NCI-H510A treated with DMSO at 0.1 percent for 48 hours (cell line): ENCODE measurements at regions not wholly inside any gene's neighbourhood (a gene's known extent, or its start where the extent isn't known, plus 50 kb on each side); places are given as distances from the start of the nearest gene placed in this dataset.

Experiments
- DNase-seq: peaks from one replicate; lab custom pipeline; 2025; lab: John Stamatoyannopoulos, UW

- DNase-seq, result no peak
Measured at GRCh38 chr1:56072310-56072709, 507.1 kb downstream of the PLPP3 start.

- DNase-seq, result no peak
Measured at GRCh38 chr1:56071351-56071750, 508.0 kb downstream of the PLPP3 start.

- DNase-seq, result no peak
Measured at GRCh38 chr1:56070601-56071000, 508.8 kb downstream of the PLPP3 start.

GRCh38 chr1:56069824-56070223 is 509.5 kb downstream of the PLPP3 start:
- no peak for DNase-seq

- no peak for DNase-seq
Measured at GRCh38 chr1:56068908-56069307, 510.5 kb downstream of the PLPP3 start.

- no peak for DNase-seq
Measured at GRCh38 chr1:56068210-56068609, 511.2 kb downstream of the PLPP3 start.

- no peak for DNase-seq
Measured at GRCh38 chr1:56065729-56066128, 513.6 kb downstream of the PLPP3 start.

- peak; percentile 21 for DNase-seq
Measured at GRCh38 chr1:56064705-56065104, 514.7 kb downstream of the PLPP3 start.

- no peak for DNase-seq
Measured at GRCh38 chr1:56063461-56063860, 515.9 kb downstream of the PLPP3 start.

GRCh38 chr1:56062625-56063024 is 516.7 kb downstream of the PLPP3 start:
- no peak for DNase-seq

- peak; percentile 82 for DNase-seq
Measured at GRCh38 chr1:56061824-56062223, 517.5 kb downstream of the PLPP3 start.

- DNase-seq, result peak; percentile 64
Measured at GRCh38 chr1:56060906-56061305, 518.5 kb downstream of the PLPP3 start.

- DNase-seq, result no peak
Measured at GRCh38 chr1:56057466-56058405, 521.6 kb downstream of the PLPP3 start.

- DNase-seq, result no peak
Measured at GRCh38 chr1:56056438-56057287, 522.7 kb downstream of the PLPP3 start.

GRCh38 chr1:56054959-56055358 is 524.4 kb downstream of the PLPP3 start:
- DNase-seq, result no peak

GRCh38 chr1:56052041-56052440 is 527.3 kb downstream of the PLPP3 start:
- DNase-seq, result peak; percentile 18

- DNase-seq, result no peak
Measured at GRCh38 chr1:56050911-56051310, 528.5 kb downstream of the PLPP3 start.

GRCh38 chr1:56045477-56045876 is 533.9 kb downstream of the PLPP3 start:
- no peak for DNase-seq

GRCh38 chr1:56045062-56045461 is 534.3 kb downstream of the PLPP3 start:
- no peak for DNase-seq

GRCh38 chr1:56036479-56036878 is 542.9 kb downstream of the PLPP3 start:
- no peak for DNase-seq

GRCh38 chr1:56034847-56035481 is 544.4 kb downstream of the PLPP3 start:
- no peak for DNase-seq

- no peak for DNase-seq
Measured at GRCh38 chr1:56034222-56034621, 545.1 kb downstream of the PLPP3 start.
